Neural cell (in vitro differentiated cells): ENCODE measurements at regions not wholly inside any gene's neighbourhood (a gene's known extent, or its start where the extent isn't known, plus 50 kb on each side); places are given as distances from the start of the nearest gene placed in this dataset.

ENCODE experiments used
- H2AFZ ChIP-seq: fragments of 200-600, 300-800 bp; sonication (generic), shearing (Covaris generic); 2 replicates; pipeline ENCODE4 v1.6.0; 2014; ENCODE audit warnings: low read depth, mild to moderate bottlenecking, antibody characterized with exemption, low read length, moderate library complexity
- H3F3A ChIP-seq: fragments of 200-600 bp; shearing (Covaris generic); 2 replicates; pipeline ENCODE4 v1.6.1; 2016; ENCODE audit warnings: mild to moderate bottlenecking, moderate library complexity, mixed read lengths, antibody characterized with exemption, low read length; ENCODE audit not compliant: insufficient read depth, poor library complexity, severe bottlenecking
- H3K27ac ChIP-seq: fragments of 200-600, 300-800 bp; sonication (generic), shearing (Covaris generic); 2 replicates; pipeline ENCODE4 v1.5.1; 2014; ENCODE audit warnings: mild to moderate bottlenecking, low read length, moderate library complexity
- H3K27me3 ChIP-seq: fragments of 300-800, 200-600 bp; sonication (generic), shearing (Covaris generic); 2 replicates; pipeline ENCODE4 v1.6.0; 2014; ENCODE audit warnings: mild to moderate bottlenecking, low read depth, low read length, moderate library complexity; ENCODE audit not compliant: insufficient read depth
- H3K36me3 ChIP-seq: fragments of 300-800, 200-600 bp; sonication (generic), shearing (Covaris generic); 2 replicates; pipeline ENCODE4 v1.5.1; 2014; ENCODE audit warnings: mild to moderate bottlenecking, antibody characterized with exemption, low read length, moderate library complexity; ENCODE audit not compliant: insufficient read depth
- H3K4me2 ChIP-seq: fragments of 300-800, 200-600 bp; sonication (generic), shearing (Covaris generic); 2 replicates; pipeline ENCODE4 v1.6.0; 2014; ENCODE audit warnings: mild to moderate bottlenecking, low read length
- H3K4me3 ChIP-seq: fragments of 300-800, 200-600 bp; sonication (generic), shearing (Covaris generic); 2 replicates; pipeline ENCODE4 v1.5.1; 2014; ENCODE audit warnings: mild to moderate bottlenecking, low read length, moderate library complexity
- H3K79me2 ChIP-seq: fragments of 200-600 bp; shearing (Covaris generic); replicated peaks from 2 replicates; pipeline ENCODE4 v1.6.0; 2014; ENCODE audit warnings: mild to moderate bottlenecking, low read length, moderate library complexity; ENCODE audit not compliant: insufficient read depth
- H3K9ac ChIP-seq: fragments of 300-800, 200-600 bp; sonication (generic), shearing (Covaris generic); 2 replicates; pipeline ENCODE4 v1.6.1; 2016; ENCODE audit warnings: mild to moderate bottlenecking, low read length, mixed read lengths
- H3K9me2 ChIP-seq: fragments of 200-600 bp; shearing (Covaris generic); 2 replicates; pipeline ENCODE4 v1.6.1; 2016; ENCODE audit warnings: mild to moderate bottlenecking, low read length, mixed read lengths; ENCODE audit not compliant: insufficient read depth
- H3K9me3 ChIP-seq: fragments of 200-600, 300-800 bp; sonication (generic), shearing (Covaris generic); 2 replicates; pipeline ENCODE4 v1.6.1; 2016; ENCODE audit warnings: mild to moderate bottlenecking, mixed run types, low read length, moderate library complexity, mixed read lengths
- H4K20me1 ChIP-seq: fragments of 200-600 bp; shearing (Covaris generic); 2 replicates; pipeline ENCODE4 v1.6.1; 2016; ENCODE audit warnings: mild to moderate bottlenecking, mixed run types; ENCODE audit not compliant: insufficient read depth
- EP300 ChIP-seq: fragments of 450-650 bp; conservative IDR thresholded peaks from 2 replicates; pipeline ENCODE4 v1.6.1; 2014; ENCODE audit warnings: antibody characterized with exemption, mild to moderate bottlenecking, moderate library complexity; ENCODE audit not compliant: poor library complexity, severe bottlenecking
- EZH2 ChIP-seq: fragments of 200-600, 300-800 bp; shearing (Covaris generic), sonication (generic); IDR thresholded peaks from 2 replicates; pipeline ENCODE4 v1.6.1; 2014; ENCODE audit warnings: antibody characterized with exemption, low read length, borderline replicate concordance, mild to moderate bottlenecking; ENCODE audit not compliant: insufficient read depth, poor library complexity, severe bottlenecking
- MXI1 ChIP-seq: fragments of 450-650 bp; conservative IDR thresholded peaks from 2 replicates; pipeline ENCODE4 v1.6.1; 2014; ENCODE audit warnings: antibody characterized with exemption, mild to moderate bottlenecking; ENCODE audit not compliant: poor library complexity, severe bottlenecking
- POLR2AphosphoS5 ChIP-seq: IDR thresholded peaks from 2 replicates; pipeline ENCODE4 v1.6.1; 2012
- RAD21 ChIP-seq: fragments of 450-650 bp; conservative IDR thresholded peaks from 2 replicates; pipeline ENCODE4 v1.6.1; 2014; ENCODE audit warnings: antibody characterized with exemption, mild to moderate bottlenecking, moderate library complexity
- SMC3 ChIP-seq: fragments of 450-650 bp; conservative IDR thresholded peaks from 2 replicates; pipeline ENCODE4 v1.6.1; 2014; ENCODE audit warnings: antibody characterized with exemption, mild to moderate bottlenecking, moderate library complexity; ENCODE audit not compliant: poor library complexity
- TAF1 ChIP-seq: IDR thresholded peaks from 2 replicates; pipeline ENCODE4 v1.6.1; 2012; ENCODE audit warnings: low read depth
- TF ChIP-seq, protein P1 (sequence below): fragments of 450-650 bp; IDR thresholded peaks from 2 replicates; pipeline ENCODE4 v1.5.1; 2014; ENCODE audit warnings: antibody characterized with exemption, mild to moderate bottlenecking, moderate library complexity; ENCODE audit not compliant: poor library complexity, severe bottlenecking
- TF ChIP-seq, protein P2 (sequence below): IDR thresholded peaks from 2 replicates; pipeline ENCODE4 v1.6.1; 2012; ENCODE audit warnings: borderline replicate concordance

GRCh38 chr20:60964911-60965310 is 287.1 kb upstream of the CDH4 start:
- H2AFZ ChIP-seq: no peak overlapping the region
- H3F3A ChIP-seq: no peaks in the 10 kb centered on the region
- no peaks in the 10 kb centered on the region for H4K20me1 ChIP-seq
- TF ChIP-seq, protein P1, sequence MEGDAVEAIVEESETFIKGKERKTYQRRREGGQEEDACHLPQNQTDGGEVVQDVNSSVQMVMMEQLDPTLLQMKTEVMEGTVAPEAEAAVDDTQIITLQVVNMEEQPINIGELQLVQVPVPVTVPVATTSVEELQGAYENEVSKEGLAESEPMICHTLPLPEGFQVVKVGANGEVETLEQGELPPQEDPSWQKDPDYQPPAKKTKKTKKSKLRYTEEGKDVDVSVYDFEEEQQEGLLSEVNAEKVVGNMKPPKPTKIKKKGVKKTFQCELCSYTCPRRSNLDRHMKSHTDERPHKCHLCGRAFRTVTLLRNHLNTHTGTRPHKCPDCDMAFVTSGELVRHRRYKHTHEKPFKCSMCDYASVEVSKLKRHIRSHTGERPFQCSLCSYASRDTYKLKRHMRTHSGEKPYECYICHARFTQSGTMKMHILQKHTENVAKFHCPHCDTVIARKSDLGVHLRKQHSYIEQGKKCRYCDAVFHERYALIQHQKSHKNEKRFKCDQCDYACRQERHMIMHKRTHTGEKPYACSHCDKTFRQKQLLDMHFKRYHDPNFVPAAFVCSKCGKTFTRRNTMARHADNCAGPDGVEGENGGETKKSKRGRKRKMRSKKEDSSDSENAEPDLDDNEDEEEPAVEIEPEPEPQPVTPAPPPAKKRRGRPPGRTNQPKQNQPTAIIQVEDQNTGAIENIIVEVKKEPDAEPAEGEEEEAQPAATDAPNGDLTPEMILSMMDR: no peak
- TF ChIP-seq POLR2AphosphoS5 (no peak), EP300 (no peak), SMC3 (no peak), RAD21 (no peak), EZH2 (no peak), MXI1 (no peak), TAF1 (no peak)
- TF ChIP-seq, protein P2, sequence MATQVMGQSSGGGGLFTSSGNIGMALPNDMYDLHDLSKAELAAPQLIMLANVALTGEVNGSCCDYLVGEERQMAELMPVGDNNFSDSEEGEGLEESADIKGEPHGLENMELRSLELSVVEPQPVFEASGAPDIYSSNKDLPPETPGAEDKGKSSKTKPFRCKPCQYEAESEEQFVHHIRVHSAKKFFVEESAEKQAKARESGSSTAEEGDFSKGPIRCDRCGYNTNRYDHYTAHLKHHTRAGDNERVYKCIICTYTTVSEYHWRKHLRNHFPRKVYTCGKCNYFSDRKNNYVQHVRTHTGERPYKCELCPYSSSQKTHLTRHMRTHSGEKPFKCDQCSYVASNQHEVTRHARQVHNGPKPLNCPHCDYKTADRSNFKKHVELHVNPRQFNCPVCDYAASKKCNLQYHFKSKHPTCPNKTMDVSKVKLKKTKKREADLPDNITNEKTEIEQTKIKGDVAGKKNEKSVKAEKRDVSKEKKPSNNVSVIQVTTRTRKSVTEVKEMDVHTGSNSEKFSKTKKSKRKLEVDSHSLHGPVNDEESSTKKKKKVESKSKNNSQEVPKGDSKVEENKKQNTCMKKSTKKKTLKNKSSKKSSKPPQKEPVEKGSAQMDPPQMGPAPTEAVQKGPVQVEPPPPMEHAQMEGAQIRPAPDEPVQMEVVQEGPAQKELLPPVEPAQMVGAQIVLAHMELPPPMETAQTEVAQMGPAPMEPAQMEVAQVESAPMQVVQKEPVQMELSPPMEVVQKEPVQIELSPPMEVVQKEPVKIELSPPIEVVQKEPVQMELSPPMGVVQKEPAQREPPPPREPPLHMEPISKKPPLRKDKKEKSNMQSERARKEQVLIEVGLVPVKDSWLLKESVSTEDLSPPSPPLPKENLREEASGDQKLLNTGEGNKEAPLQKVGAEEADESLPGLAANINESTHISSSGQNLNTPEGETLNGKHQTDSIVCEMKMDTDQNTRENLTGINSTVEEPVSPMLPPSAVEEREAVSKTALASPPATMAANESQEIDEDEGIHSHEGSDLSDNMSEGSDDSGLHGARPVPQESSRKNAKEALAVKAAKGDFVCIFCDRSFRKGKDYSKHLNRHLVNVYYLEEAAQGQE: no peak
- no peaks in the 10 kb centered on the region for H3K79me2 ChIP-seq
- no peaks in the 10 kb centered on the region for H3K36me3 ChIP-seq
- no peaks in the 10 kb centered on the region for H3K27me3 ChIP-seq
- no peaks in the 10 kb centered on the region for H3K9me2 ChIP-seq
- H3K9me3 ChIP-seq: no peaks in the 10 kb centered on the region
- H3K9ac ChIP-seq: no peak overlapping the region
- H3K27ac ChIP-seq: no peak overlapping the region
- H3K4me2 ChIP-seq: no peak overlapping the region
- H3K4me3 ChIP-seq: no peak overlapping the region

DNA sequence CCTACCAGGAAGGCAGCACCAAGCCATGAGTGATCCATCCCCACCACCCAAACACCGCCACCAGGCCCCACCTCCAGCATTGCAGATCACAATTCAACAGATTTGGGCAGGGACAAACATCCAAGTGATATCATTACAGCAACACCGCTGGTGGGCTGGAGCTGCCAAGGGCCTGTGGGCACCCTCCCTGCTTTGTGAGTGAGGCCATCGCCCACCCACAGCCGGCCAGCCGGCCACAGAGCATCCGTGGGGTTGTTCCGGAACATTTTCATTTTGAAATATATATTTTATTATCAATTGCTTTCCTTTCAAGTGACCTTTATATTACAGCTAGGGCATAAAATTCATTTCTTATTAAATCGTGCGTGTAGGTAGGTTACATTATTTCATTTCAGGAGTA is 286.0 kb upstream of the CDH4 start:
- Histone ChIP-seq H3K4me2 (no peak overlapping the region), H3K27ac (no peak overlapping the region), H3K27me3 (no peaks in the 10 kb centered on the region), H3K9ac (no peak overlapping the region), H4K20me1 (no peaks in the 10 kb centered on the region), H3K79me2 (no peaks in the 10 kb centered on the region), H3F3A (no peaks in the 10 kb centered on the region), H3K4me3 (no peak overlapping the region), H3K9me3 (no peaks in the 10 kb centered on the region), H2AFZ (no peak overlapping the region), H3K9me2 (no peaks in the 10 kb centered on the region), H3K36me3 (no peaks in the 10 kb centered on the region)
- no peak for TF ChIP-seq TAF1
- no peak for TF ChIP-seq SMC3
- TF ChIP-seq, protein P2: no peak
- TF ChIP-seq EZH2: no peak
- TF ChIP-seq, protein P1: no peak
- TF ChIP-seq EP300: no peak
- no peak for TF ChIP-seq MXI1
